Activated T-cell treated with anti-CD3 and anti-CD28 coated beads for 48 hours (primary cell): ENCODE measurements at regions not wholly inside any gene's neighbourhood (a gene's known extent, or its start where the extent isn't known, plus 50 kb on each side); places are given as distances from the start of the nearest gene placed in this dataset.

Experiments used
- DNase-seq: peaks from one replicate; pipeline ENCODE4 v3.0.0-alpha.2; 2020; ENCODE audit warnings: low read depth

DNA sequence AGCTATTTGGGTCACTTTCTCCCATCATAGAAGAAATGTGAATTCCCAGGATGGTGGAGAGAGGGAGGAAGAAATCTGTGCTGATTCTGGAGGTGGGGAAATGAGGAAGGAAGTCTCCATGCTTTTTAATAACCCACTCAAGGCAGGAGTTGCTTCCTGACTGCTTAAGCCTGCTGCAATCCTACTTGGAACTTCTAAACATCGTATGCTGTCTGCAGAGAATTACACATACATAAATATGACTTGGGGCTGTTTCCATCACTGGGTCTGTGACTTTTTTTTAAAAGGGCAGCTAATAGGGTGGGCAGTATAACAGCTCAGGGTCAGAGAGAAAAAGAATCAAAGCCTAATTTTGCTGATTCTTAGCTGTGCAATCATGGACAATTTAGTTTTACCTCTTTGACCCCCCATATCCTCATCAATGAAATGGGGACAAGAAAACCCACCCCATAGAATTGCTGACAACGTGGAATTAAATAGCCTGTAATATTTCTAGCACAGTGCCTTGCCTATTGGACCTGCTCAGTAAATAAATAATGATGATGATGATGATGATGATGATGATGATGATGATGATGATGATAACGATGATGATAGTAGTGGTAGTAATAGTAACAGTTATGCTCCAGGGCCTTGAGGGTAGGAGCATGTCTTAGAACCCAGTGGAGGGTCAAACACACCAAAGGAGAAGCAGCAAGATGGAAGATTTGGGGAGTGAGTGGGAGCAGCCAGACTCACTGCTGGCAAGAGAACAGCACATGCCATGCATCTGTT lies 166.7 kb upstream of the LRFN2 start:
- DNase-seq: no peak

DNA sequence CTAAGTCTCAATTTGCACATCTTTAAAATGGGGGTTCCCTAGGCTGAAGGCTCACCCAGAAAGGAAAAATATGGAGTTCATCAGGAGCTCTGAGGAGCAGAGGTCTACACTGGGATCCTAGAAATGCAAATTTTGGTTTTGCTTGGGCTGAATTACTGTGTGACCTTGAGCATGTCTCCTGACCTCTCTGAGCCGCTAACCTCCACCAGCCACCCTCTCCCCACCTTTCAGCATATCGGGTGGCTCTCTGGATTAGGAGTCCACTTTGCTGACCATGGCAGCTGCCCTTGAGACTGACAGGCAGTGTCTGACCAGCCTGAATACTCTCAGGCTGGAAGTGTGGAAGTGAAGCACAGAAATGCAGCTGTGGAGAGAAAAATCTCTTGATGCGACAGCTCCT lies 165.9 kb upstream of the LRFN2 start:
- DNase-seq: no peak

DNA sequence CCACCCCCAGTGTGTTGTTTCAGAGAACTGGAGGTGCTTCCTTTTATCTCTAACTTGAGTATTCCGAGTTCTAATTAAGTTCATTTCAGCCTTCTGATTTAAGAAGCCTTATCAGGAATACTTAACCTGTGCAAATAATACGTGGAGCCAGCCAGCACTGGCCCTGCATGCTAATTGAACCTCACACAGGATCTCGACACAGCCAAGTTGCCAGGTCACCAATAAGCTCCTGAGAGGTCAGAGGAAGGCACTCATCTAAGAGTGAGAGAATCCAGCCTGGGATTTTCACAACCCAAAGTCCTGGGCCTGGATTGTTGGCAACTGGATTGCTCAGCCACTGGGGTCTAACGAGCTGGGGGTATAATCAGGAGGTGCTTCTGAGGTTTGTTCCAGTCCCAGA lies 157.7 kb upstream of the LRFN2 start:
- DNase-seq: no peak

- no peak for DNase-seq
These were observed 156.7 kb upstream of the LRFN2 start for GRCh38 chr6:40743690-40744446.

DNA sequence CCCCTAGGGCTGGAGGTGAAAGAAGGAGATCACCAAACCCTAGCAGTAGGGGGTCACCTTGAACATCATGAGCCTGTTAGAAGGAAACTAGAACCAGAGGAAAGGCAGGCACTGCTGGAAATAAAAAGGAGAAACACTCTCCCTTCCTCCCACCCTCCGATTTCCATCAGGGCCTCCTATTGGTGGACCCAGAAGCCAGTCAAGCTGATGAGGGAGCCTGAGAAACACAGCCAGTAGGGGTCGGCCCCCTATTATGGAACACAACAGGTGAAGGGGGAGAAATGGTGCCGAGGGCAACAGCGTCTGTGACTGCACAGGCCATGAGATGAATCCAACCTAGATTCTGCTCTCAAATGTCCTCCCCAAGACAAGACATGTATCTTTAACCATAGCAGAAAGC lies 156.1 kb upstream of the LRFN2 start:
- no peak for DNase-seq

GRCh38 chr6:40740518-40740917 lies 153.4 kb upstream of the LRFN2 start:
- no peak for DNase-seq

DNA sequence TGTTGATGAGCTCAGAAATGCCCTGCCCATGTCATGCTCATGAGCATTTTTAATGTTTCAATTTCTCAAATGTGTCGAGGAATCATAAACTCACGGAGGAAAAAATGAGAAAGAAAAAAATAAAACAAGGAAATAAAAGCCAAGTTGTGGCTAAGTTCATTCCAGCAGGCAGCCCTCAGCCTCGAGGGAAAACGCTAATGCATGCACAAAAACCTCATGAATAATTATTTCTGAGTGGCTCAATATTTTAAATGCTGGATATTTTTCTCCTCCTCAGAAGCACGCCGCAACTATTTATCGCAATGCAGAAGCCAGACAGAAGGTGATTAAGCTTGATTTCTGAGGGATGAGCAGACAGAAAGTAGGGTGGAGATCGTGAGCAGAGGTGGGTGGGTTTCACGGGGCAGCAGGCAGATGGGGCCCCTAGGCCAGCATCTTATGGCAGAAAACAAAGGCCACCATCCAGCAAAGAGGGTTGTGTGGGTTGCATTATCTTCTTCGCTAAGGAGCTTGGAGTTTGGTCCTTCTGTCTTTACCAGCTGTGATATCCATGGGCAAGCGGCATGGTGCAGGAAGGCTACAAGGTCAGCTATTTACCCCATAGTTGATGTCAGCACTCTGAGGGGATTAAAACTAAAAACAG lies 151.5 kb upstream of the LRFN2 start:
- no peak for DNase-seq

- no peak for DNase-seq
These were observed 148.4 kb upstream of the LRFN2 start for GRCh38 chr6:40735521-40735920.

DNA sequence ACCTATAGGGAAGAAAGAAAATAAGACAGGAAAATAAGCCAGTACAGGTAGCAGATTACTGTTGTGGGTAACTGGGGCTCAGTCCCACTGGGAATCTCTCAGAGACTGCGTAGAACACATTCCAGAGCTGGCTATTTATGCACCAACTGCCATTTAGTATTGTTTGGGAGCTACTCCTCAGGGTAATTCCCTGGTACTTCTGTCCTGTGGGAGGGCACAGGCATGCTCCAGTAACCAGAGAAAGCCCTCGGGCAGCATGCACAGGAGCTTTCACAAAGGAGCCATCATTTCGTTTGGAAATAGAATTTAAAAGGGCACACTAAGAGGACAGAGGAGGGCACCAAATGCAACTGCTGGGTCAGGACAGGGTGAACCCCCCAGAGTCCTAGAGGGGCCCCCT lies 148.0 kb upstream of the LRFN2 start:
- no peak for DNase-seq

DNA sequence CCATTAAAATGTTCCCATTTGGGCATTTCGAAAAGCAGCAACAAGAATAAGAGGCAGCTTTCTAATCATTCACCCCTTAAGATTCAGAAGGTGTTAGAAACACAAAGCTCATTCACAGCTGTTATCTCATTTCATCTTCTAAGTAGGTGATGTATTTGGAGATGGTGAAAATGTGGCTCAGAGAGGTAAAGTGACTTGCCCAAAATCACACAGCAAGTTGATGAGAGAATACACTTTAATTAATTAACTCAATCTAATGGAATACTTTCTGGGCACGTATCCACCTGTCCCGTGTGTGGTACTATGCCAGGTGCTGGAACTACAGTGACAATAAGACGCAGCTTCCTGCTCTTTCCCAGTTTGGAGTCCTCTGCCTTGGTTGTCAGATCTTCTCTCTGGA lies 147.4 kb upstream of the LRFN2 start:
- DNase-seq: no peak

DNA sequence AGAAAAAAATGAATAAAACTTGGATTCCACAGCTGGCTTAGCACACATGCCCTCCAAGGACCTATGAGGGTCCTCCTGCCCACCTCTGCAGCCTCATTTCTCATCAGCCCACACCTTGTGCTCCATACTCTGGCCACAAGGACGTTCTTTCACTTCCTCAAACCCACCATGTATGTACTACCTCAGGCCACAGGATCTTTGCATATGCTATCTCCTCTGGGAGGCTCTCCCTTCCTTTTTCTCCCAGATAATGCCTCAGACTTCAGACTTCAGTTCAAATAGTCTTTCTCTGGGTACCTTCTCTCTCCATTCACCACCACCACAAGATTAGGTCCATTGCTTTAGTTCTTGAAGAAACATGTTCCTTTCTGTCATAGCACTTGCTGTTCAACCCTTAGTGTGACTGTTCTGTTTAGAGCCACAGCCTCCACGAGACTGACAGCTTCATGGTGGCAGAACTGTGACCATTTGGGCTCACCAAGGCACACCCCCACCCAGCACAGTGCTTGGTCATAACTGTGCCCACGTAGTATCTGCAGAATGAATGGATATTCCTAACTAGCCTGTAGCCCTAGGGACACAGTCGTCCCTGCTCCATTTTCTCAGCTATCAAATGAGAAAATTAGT lies 146.7 kb upstream of the LRFN2 start:
- DNase-seq: no peak

- DNase-seq: no peak
These were observed 146.1 kb upstream of the LRFN2 start for GRCh38 chr6:40733290-40733689.

GRCh38 chr6:40732878-40733277 lies 145.7 kb upstream of the LRFN2 start:
- DNase-seq: no peak

DNA sequence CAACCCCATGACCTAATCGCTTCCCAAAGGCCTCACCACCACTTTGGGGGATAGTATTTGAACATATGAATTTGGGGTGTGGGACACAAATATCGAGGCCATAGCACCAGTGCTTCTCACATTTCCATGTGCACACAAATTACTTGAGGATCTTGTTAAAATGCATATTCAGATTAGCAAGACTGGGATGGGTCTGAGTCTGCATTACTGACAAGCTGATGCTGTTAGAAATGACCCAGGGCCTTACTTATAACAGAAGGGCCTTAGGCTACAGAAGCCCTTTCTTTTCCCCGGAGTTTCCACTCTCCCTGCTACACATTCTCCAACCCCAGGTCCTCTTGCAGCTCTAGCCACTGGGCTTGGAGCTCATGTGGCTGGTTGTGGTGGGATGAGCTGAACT lies 141.5 kb upstream of the LRFN2 start:
- DNase-seq: no peak

GRCh38 chr6:40727271-40727670 lies 140.1 kb upstream of the LRFN2 start:
- DNase-seq: no peak

DNA sequence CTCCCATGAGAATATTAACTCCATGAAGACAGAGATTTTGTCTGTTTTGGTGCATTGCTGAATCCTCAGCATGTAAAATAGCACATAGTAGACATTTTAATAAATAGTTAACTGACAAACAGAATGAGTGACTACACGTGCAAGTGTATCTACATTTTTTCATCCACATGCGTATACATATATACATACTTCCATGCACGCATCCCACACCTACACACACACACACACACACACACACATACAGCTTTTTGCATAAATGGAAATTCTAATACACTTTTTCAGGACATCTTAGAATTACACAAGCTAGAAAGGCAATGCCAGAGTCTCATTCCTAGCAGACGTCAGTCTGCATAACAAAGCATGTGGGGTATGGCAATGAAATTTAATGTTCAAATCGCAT lies 139.7 kb upstream of the LRFN2 start:
- DNase-seq: no peak

DNA sequence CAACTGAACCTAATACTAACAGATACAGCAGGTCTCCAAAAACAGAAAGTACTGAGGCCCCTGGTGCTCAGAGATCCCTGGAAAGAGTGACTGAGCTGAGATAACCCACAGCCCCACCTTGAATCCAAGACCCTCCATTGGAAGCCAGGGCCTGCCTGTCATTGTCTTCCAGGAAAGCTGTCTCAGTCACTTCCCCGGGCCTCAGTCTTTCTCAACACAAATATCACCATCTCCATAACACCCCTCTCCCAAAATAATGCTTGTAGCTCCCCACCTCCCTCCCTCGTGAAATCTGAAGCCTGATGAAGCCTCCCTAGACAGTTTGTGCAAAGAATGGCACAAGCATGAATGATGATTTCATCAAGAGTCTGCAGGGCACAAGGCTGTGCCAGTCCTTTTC lies 138.2 kb upstream of the LRFN2 start:
- DNase-seq: no peak

GRCh38 chr6:40724886-40725285 lies 137.7 kb upstream of the LRFN2 start:
- DNase-seq: no peak

GRCh38 chr6:40723967-40724366 lies 136.8 kb upstream of the LRFN2 start:
- DNase-seq: no peak

DNA sequence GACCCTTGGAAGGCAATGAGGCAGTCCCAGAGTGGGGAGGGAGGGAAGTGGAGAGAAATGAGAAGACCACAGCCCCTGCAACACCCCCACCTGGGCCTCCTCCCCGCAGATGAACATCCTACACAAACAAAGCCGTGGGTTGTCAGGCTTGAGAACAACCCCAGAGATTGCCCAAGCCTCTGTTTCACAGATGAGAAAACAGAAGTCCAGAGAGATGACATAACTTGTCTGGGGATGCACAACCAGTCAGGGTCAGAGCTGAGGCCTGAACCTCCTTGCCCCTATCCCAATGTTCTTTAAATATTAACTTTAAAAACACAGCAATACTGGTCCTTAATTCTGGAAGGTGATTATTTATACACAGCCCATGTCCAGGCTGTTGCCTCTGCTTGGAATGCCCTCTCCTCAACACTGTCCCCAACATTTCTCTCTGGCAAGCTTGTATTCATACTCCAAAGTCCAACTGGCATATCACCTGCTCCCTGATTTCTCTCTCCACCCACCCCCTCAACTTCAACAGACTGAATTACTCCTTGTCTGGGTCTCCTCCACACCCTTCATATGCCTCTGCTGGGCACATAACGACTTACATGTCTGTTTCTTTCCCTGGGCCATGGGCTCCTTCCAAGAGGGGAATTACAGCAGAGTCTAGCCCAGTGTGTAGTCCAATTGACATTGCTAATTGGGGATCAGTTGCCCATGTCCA lies 135.5 kb upstream of the LRFN2 start:
- no peak for DNase-seq

DNA sequence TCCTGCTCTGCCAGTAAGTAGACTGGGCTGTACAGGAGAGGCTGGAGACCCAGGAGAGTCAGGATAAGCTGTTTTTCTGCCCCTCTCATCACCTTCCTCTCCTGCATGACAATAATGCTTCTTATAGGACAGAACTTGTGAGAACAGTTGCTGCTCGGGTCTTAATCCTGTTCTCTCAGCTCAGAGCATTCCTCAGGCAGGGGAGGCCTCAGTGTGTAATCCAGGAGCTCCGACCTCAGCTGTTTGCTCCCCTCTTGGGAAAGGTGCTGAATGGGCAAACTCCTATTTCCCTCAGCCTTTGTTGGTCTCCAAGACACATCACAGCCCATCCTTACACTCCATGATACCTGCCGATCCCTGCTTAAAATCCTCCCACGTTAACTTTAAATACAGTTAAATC lies 134.9 kb upstream of the LRFN2 start:
- no peak for DNase-seq

DNA sequence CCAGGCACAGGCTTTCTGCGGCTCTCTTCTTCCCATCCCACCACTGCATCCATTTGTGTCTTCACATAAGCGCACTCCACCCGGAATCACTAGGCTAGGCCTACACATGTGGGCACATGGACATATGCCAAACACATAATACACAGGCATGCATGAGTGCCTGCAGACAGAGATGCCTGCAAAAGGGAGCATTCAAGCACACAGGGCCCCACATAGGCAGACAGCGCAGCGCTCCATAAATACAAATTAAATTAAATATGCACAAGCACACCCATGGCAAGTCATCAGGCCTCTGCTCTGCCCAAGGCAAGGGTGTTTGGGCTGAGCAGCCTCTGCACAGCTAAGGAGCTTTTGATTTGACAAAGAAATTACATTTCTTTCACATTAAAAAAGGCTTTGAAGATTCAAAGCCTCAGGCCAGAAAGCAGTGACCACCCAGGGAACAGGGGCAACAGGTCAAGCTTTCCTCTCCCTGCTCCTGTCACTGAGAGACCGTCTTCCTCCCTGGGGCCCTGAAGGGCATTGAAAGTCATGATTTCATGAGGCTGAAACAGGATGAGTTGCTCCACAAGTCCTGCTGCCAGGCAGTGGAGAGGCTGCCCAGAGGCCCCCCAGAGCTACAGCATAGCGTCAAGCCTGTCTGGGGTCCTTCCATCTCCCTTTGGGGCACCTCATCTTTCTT lies 134.2 kb upstream of the LRFN2 start:
- DNase-seq: no peak
